ENCODE measurements at regions not wholly inside any gene's neighbourhood (a gene's known extent, or its start where the extent isn't known, plus 50 kb on each side); places are given as distances from the start of the nearest gene placed in this dataset.

GRCh38 chr5:153147891-153148623 is 342.4 kb upstream of the GRIA1 start:
- no peak for DNase-seq

GRCh38 chr5:153148624-153148976 is 341.9 kb upstream of the GRIA1 start:
- no peak for DNase-seq

GRCh38 chr5:153151558-153151957 is 338.9 kb upstream of the GRIA1 start:
- no peak for DNase-seq

GRCh38 chr5:153153086-153153485 is 337.4 kb upstream of the GRIA1 start:
- DNase-seq = no peak

GRCh38 chr5:153157156-153157555 is 333.3 kb upstream of the GRIA1 start:
- DNase-seq = no peak

- no peak for DNase-seq
Measured at GRCh38 chr5:153158608-153159007, 331.9 kb upstream of the GRIA1 start.

GRCh38 chr5:153159616-153160015 is 330.9 kb upstream of the GRIA1 start:
- DNase-seq = no peak

- DNase-seq = no peak
Measured at GRCh38 chr5:153168241-153168640, 322.2 kb upstream of the GRIA1 start.

- no peak for DNase-seq
Measured at GRCh38 chr5:153187503-153187902, 303.0 kb upstream of the GRIA1 start.

- no peak for DNase-seq
Measured at GRCh38 chr5:153206361-153206760, 284.1 kb upstream of the GRIA1 start.

GRCh38 chr5:153209016-153209415 is 281.5 kb upstream of the GRIA1 start:
- no peak for DNase-seq

- DNase-seq = no peak
Measured at GRCh38 chr5:153209687-153210086, 280.8 kb upstream of the GRIA1 start.

- DNase-seq = no peak
Measured at GRCh38 chr5:153211076-153211475, 279.4 kb upstream of the GRIA1 start.

GRCh38 chr5:153212471-153212870 is 278.0 kb upstream of the GRIA1 start:
- DNase-seq = no peak

- DNase-seq = no peak
Measured at GRCh38 chr5:153222936-153223335, 267.5 kb upstream of the GRIA1 start.

- no peak for DNase-seq
Measured at GRCh38 chr5:153223376-153223775, 267.1 kb upstream of the GRIA1 start.

GRCh38 chr5:153224651-153225050 is 265.8 kb upstream of the GRIA1 start:
- no peak for DNase-seq

GRCh38 chr5:153233933-153234332 is 256.5 kb upstream of the GRIA1 start:
- no peak for DNase-seq

- no peak for DNase-seq
Measured at GRCh38 chr5:153236319-153236718, 254.2 kb upstream of the GRIA1 start.

- DNase-seq = no peak
Measured at GRCh38 chr5:153237671-153238332, 252.7 kb upstream of the GRIA1 start.

GRCh38 chr5:153257381-153257780 is 233.1 kb upstream of the GRIA1 start:
- no peak for DNase-seq

GRCh38 chr5:153258469-153258868 is 232.0 kb upstream of the GRIA1 start:
- DNase-seq = no peak

GRCh38 chr5:153267506-153267905 is 223.0 kb upstream of the GRIA1 start:
- no peak for DNase-seq

GRCh38 chr5:153275695-153276094 is 214.8 kb upstream of the GRIA1 start:
- DNase-seq = no peak

- no peak for DNase-seq
Measured at GRCh38 chr5:153276151-153276550, 214.3 kb upstream of the GRIA1 start.
